GM21515 (cell line): ENCODE measurements at regions not wholly inside any gene's neighbourhood (a gene's known extent, or its start where the extent isn't known, plus 50 kb on each side); places are given as distances from the start of the nearest gene placed in this dataset.
"Not testable (repeated sequence)": the region's sequence is repeated elsewhere in the genome, so short reads cannot be mapped to it uniquely, and the experiment has no call there.

Source experiments
- ATAC-seq: cut with Tn5 transposase; IDR thresholded peaks from one replicate; pipeline ENCODE4 v1.9.1; 2021; ENCODE audit not compliant: unreplicated experiment

GRCh38 chr21:35294231-35294898 is 245.3 kb upstream of the RUNX1 start:
- ATAC-seq = no peak

DNA sequence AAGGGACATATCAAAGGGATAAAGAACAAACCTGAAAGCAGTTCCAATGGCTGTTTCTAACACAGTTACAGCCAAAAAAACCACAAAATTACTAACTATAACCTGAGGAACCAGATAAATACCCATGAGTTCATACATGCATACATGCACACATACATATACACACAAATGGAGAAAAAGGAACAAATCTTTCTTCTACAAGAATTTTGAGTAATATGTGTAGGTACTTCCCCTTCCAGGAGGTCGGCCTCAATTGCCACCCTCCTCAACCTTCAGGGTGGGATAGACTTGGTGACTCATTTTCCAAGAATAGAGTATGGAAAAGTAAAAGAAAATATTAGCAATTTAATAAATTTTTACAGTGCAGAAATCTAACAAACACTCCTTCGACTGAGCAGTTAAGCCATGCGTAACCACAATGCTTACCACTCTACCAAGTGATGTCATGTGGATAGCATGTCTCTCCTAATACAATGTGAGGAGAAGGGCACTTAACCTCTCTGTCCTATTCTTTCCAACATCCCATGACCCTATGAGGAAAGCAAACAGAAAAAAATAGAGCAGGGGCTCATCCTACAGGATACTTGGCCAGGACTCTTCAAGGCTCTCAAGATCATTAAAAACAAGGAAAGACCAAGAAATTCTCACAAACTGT is 243.0 kb upstream of the RUNX1 start:
- ATAC-seq = no peak

DNA sequence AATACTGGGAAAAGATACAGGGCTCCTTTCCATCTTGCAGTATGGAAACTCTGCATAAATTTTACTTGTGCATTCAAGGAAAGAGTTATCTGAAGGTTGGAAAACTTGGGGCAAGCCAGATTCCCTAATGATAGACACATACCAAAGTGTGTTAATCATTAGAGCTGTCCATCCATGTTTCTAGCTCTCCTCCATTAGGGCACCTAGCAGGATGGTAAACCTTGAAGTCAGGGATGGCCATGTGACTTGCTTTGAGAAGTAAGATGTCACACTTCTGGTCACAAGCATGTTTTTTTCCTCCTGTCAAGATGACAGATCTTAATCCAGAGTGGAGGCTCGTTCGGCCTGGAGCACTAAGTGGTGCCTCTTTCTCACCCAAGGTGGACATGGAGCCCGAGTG is 241.9 kb upstream of the RUNX1 start:
- ATAC-seq = no peak

- no peak for ATAC-seq
Measured at GRCh38 chr21:35288238-35288637, 239.1 kb upstream of the RUNX1 start.

- no peak for ATAC-seq
Measured at GRCh38 chr21:35284199-35284598, 235.1 kb upstream of the RUNX1 start.

DNA sequence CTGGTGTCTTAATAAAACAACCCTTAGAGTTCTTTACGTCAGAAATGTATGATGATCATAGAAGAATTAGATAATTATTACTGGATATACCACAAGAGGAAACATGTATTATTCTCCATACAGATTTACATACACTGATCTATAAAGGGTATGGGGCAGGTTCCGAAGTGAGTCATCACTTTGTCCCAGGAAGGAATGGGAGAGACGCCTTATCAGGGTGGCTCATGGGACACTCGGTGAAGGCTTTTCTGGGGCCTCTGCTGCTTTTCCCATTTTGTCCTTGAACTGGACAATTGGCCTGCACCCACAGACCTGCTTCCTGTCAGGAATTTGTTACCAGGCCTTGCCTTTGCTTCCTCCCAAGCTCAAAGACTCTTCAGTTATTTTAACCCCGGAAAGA is 233.8 kb upstream of the RUNX1 start:
- no peak for ATAC-seq

DNA sequence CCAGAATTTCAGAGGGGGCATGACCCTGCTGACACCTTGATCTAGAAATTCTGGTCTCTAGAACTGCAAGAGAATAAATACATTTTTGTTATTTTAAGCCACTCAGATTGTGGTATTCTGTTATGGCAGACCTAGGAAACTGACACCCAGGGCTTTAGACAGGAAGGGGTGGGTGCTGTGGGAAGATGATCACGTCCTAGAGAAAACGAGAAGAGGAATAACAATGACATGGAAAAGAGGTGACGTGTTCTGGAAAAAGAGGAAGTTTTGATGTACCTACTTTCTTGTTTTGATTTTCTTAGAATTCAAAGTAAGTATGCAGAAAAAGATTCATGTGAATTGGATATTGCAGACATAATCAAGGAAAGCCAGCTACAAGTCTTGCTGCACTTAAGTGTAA is 232.9 kb upstream of the RUNX1 start:
- no peak for ATAC-seq

- ATAC-seq = no peak
Measured at GRCh38 chr21:35280231-35280630, 231.1 kb upstream of the RUNX1 start.

GRCh38 chr21:35275776-35276175 is 226.7 kb upstream of the RUNX1 start:
- no peak for ATAC-seq

DNA sequence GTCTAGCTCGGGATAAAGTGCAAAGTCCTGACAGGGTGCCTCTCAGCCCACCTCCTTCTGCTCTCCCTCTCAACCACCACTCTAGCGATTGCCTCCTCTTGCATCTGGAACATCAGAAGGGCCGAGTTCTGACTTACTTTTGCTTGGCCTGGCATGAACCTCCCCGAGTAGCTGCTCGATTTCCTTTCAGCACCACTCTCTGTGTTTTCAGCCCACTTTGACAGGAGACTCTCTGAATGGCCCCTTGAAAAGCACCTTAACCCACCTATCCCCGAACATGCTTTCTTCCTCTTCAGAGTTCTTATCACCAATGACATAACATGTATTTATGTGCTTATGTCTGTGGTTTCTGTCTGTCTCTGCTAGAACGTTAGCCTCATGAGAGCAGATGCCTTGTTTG is 225.8 kb upstream of the RUNX1 start:
- ATAC-seq = no peak

DNA sequence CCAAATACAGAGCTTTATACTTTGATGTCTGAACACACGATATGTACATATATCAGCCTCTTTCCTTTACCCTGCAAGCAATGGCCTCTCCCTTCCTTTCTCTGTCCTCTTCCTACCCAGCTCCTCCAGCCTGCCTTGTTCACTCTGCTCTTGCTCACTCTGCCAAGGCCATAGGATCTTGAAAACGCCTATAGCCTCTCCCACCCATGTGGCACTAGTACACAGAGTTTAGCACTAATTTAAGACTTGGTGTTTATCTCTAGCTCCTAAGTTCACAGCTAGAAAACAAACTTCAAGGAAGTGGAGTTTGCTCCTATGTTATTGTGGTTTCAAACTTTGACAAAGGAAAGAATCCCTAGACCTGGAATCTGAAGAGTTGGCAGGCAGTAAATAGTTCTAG is 225.0 kb upstream of the RUNX1 start:
- ATAC-seq = no peak

DNA sequence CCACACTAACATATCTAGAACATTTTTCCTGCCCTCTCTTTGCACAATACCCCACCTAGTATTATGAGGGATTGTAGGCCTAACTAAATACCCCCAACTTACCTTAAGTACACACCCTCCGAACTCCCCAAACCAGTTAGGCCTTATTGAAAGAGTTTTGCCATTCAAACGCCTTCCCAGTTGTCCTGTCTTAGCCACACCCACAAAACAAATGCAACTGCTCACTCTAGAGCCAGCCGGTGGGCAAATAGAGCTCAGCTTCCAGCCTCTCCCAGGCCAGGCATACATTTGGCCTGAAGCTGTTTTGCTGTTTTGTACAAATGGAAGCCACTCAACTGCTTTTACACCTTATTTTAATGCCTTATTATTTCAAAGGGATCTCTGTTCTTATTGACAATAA is 224.2 kb upstream of the RUNX1 start:
- ATAC-seq = no peak

DNA sequence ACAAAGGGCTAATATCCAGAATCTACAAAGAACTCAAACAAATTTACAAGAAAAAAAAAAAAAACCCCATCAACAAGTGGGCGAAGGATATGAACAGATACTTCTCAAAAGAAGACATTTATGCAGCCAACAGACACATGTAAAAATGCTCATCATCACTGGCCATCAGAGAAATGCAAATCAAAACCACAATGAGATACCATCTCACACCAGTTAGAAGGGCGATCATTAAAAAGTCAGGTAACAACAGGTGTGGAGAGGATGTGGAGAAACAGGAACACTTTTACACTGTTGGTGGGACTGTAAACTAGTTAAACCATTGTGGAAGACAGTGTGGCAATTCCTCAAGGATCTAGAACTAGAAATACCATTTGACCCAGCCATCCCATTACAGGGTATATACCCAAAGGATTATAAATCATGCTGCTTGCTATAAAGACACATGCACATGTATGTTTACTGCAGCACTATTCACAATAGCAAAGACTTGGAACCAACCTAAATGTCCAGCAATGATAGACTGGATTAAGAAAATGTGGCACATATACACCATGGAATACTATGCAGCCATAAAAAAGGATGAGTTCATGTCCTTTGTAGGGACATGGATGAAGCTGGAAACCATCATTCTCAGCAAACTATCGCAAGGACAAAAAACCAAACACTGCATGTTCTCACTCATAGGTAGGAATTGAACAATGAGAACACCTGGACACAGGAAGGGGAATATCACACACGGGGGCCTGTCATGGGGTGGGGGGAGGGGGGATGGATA is 222.4 kb upstream of the RUNX1 start:
- not testable (repeated sequence) for ATAC-seq

DNA sequence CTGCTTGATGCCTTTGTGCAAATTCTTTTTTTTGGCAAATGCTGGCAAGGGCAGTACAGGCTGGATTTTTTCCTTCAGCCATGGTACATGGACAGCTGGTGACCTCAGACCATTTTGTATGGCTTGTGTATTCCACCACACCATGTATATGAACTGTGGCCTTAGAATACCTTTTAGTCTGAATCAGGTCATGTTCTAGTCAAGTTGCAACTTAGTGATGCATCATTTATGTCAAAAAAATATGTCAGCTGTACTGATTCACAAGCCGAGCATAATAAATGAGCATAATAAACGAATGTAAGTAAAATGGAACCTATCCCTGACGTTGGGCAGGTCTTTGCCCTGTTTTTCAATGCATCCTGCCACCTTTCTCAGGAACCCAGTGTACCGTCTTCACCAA is 219.7 kb upstream of the RUNX1 start:
- ATAC-seq = no peak

- no peak for ATAC-seq
Measured at GRCh38 chr21:35268261-35268660, 219.2 kb upstream of the RUNX1 start.

GRCh38 chr21:35266546-35266945 is 217.4 kb upstream of the RUNX1 start:
- no peak for ATAC-seq

DNA sequence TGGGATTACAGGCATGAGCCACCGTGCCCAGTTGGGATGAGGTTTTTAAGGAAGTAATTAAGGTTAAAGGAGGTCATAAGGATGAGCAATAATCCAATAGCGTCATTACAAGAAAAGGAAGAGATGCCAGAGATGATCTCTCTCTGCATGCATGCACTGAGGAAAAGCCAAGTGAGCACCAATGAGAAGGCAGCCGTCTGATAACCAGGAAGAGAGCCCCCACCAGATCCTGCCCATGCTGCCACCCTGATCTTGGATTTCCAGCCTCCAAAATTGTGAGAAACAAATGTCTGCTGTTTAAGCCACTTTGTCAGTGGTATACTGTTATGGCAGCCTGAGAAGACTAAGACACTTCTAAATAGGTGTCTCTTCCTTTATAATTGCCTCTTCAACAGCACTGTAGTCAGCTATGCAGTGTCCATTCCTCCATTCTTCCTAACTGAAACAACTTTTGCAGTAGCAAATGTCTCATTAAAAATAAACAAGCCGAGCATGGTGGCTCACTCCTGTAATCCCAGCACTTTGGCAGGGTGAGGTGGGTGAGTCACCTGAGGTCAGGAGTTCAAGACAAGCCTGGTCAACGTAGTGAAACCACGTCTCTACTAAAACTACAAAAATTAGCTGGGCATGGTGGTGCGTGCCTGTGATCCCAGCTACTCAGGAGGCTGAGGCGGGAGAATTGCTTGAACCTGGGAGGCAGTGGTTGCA is 216.2 kb upstream of the RUNX1 start:
- no peak for ATAC-seq

DNA sequence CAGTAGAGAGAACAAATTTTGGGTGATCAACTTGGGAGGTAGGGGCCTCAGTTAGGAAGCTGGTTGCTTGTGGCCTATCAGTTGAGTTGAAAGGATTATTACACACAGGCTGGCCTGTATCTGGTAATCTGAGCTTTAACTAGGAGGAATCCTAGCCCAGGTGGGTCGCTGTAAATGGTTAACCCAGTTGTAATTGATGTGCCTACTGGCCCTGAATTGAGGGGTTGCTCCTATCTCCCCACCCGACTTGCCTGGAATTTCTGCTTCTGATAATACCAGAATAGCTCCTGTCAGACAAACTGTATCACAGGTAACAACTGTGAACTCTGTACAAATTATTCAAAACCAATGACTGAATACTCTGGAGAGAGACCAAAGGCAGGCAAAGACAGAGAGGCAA is 210.4 kb upstream of the RUNX1 start:
- ATAC-seq = no peak

DNA sequence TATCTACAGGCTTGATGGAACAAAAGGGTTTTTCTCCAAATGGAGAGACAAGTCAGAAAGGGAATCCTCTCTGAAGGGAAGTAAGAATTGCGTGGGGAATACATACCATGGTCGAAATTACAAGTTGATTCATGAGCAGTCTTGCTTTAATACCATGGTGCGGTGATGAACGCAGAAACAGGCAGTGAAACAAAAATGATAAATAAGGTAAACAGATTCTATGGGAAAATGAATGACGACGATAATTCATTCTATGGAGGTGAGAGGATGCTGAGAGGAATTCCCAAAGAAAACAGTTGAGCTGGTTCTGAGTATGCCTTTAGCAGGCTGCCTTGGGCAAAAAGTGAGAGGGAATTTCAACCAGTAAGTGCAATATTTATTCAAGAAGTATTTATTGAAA is 209.4 kb upstream of the RUNX1 start:
- no peak for ATAC-seq

DNA sequence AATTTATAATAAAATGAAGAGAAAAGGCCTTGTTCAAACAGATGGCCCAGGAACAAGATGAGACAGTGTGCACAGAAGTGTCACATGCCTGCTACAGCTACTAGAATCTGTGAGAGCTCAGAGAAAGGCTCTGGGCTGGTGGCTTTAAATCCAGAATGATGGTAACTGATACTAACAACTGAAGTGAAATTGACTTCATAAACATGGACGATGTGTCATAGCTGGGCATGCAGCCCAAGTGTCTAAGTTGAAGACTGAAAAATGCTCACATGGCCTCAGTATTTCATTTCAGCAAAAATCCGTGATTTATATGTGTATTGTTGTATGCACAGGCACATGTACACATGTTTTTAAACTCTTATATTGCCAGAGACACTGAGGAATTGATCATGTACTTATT is 208.3 kb upstream of the RUNX1 start:
- ATAC-seq = no peak

- no peak for ATAC-seq
Measured at GRCh38 chr21:35256468-35256988, 207.4 kb upstream of the RUNX1 start.
